Prostate gland (tissue), 2 donors: ENCODE measurements at regions not wholly inside any gene's neighbourhood (a gene's known extent, or its start where the extent isn't known, plus 50 kb on each side); places are given as distances from the start of the nearest gene placed in this dataset.

Source experiments
- POLR2A ChIP-seq: fragments of 450-650 bp; IDR thresholded peaks from one replicate; pipeline ENCODE4 v1.6.1; 2016; ENCODE audit warnings: antibody characterized with exemption, mild to moderate bottlenecking
- POLR2AphosphoS5 ChIP-seq: sonication (generic); formaldehyde crosslinking; IDR thresholded peaks from one replicate; pipeline ENCODE4 v1.6.1; 2017; ENCODE audit warnings: antibody characterized with exemption
- TF ChIP-seq, protein P1 (sequence below), 4 experiments: fragments of 200-600 bp in 2 of 4; fragments of 450-650 bp in 2 of 4; sonication (generic) in 2 of 4; IDR thresholded peaks; 1 replicate in 3 of 4; 2 replicates in 1 of 4; pipeline ENCODE4 v1.5.1; 2016 to 2019; ENCODE audit warnings: antibody characterized with exemption in 4 of 4, mild to moderate bottlenecking in 2 of 4, moderate library complexity in 2 of 4

DNA sequence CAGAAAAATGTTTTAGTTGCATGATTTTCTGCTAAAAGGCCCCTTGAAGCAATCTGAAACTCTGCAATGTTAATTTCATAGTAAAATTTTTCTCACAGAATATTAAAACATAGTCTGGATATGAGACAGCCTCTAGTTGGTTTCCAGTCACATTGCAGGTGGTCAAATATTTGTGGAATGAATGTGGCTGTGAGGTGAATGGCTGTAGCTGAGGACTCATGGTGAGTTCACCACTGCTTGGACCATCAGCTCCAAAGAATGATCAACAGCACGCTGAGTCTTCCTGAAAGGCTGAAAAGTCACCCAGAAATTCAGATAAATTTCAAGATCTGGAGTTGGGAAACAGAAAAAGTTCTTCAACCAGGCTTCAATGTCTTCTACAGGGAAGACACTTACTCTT lies 79.8 kb downstream of the MAT2B start:
- TF ChIP-seq POLR2AphosphoS5 (no peak), POLR2A (no peak)
- TF ChIP-seq, protein P1, sequence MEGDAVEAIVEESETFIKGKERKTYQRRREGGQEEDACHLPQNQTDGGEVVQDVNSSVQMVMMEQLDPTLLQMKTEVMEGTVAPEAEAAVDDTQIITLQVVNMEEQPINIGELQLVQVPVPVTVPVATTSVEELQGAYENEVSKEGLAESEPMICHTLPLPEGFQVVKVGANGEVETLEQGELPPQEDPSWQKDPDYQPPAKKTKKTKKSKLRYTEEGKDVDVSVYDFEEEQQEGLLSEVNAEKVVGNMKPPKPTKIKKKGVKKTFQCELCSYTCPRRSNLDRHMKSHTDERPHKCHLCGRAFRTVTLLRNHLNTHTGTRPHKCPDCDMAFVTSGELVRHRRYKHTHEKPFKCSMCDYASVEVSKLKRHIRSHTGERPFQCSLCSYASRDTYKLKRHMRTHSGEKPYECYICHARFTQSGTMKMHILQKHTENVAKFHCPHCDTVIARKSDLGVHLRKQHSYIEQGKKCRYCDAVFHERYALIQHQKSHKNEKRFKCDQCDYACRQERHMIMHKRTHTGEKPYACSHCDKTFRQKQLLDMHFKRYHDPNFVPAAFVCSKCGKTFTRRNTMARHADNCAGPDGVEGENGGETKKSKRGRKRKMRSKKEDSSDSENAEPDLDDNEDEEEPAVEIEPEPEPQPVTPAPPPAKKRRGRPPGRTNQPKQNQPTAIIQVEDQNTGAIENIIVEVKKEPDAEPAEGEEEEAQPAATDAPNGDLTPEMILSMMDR (IDR thresholded peaks at IDR 0.05), result no peak
